ENCODE measurements at regions not wholly inside any gene's neighbourhood (a gene's known extent, or its start where the extent isn't known, plus 50 kb on each side); places are given as distances from the start of the nearest gene placed in this dataset.
A peak's percentile ranks its signal among the peaks of the same experiment; 100 is the strongest.
"Not testable (repeated sequence)": the region's sequence is repeated elsewhere in the genome, so short reads cannot be mapped to it uniquely, and the experiment has no call there.

DNA sequence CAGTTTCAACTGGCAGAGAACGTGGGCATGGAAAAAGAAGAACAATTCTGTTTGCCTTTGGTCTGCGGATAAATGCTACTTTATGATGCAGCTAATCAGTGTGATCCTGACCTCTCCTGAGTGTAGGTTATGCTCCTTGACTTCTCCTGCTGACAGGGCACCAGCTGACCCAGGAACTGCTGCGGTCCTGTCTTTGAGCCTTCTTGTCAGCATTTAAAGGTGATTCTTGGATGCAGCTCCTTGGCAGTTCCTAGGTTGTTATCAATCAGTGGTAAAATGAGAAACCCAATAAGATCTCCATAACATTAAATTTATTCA, 150.3 kb upstream of the FGF10 start:
- DNase-seq (ENCODE audit: low spot score) = no peak

DNA sequence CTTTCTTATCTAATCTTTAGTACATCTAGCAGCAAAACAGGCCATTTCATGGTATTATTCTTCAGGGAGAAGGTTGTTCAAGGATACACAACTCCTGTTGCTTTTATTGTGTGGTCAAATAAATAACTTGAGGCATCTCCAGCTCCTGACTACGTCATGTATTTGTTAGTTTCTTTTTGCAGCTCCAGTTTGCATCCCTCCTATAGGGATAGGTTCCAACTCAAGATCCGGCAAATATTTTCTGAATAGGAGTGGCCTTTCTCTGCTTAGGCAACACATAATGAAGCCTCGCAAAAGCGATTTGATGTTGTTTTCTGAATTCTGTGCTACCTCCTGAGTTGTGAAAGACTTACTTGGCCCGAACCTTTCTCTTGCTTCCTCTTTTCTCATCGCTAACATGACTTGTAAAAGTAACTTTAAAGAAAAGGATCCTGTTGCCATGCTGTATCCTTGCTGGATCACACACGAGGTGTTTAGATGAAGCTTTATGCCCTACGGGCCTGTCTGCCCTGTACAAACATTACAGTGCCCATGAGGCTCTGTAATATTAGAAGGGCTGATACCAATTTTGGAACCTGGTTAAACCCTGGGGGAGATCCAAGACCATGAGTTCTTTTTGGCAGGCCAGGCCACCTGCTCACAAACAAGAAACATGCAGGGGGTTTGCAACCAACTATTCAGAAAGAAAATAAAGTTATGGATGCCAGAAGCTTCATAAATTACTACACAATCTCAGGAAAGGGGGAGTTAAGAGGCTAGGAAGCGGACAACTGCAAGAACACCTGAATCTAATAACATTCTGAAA, 149.8 kb upstream of the FGF10 start:
- no peak for DNase-seq (ENCODE audit: low spot score)

DNA sequence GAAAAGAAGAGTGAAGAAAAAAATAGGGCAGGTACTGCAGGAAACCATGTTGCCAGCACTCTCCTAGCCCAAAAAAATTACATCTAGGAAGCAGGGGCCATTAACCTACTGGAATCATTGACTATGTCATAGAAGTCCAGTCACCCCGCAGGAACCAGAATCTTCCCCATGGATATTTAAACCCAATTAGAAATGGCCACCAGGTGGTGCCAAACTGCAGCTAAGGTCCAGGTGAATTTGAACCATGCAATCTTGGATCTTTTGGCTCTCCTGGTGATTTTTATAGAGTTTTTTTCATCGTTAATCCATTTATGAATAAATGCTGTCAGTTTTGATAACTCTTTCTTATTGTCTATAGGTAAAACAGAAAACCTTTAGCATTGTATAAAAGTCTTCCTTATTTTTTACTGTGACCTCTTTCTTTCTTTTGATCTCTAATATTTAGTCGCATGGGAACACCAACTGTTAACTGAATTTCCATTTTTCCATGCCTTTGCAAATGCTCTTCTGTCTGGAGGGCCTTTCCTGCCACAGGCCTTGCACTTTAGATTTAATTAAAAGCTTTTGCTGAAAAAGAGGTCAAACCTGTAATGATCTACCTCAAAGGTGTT, 147.5 kb upstream of the FGF10 start:
- peak; percentile 50 for DNase-seq (ENCODE audit: low spot score)

- no peak for DNase-seq (ENCODE audit: low spot score)
Measured at GRCh38 chr5:44535621-44536020, 146.4 kb upstream of the FGF10 start.

- DNase-seq (ENCODE audit: low spot score) = no peak
Measured at GRCh38 chr5:44532981-44533380, 143.8 kb upstream of the FGF10 start.

DNA sequence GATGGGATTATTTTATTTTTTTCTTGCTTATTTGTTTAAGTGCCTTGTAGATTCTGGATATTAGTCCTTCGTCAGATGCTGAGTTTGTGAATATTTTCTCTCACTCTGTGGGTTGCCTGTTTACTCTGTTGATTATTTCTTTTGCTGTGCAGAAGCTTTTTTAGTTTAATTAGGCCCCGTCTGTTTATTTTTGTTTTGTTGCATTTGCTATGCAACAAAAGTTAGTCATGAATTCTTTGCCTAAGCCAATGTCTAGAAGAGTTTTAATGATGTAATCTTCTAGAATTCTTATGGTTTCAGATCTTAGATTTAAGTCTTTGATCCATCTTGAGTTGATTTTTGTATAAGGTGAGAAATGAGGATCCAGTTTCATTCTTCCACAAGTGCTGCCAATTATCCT, 142.5 kb upstream of the FGF10 start:
- DNase-seq (ENCODE audit: low spot score) = not testable (repeated sequence)

DNA sequence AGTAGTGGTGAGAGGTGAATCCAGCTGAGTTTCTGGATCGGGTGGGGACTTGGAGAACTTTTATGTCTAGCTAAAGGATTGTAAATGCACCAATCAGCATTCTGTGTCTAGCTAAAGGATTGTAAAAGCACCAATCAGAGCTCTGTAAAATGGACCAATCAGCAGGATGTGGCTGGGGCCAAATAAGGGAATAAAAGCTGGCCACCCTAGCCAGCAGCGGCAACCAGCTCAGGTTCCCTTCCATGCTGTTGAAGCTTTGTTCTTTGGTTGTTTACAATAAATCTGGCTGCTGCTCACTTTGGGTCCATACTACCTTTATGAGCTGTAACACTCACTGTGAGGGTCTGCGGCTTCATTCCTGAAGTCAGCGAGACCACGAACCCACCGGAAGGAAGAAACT, 141.6 kb upstream of the FGF10 start:
- not testable (repeated sequence) for DNase-seq (ENCODE audit: low spot score)

DNA sequence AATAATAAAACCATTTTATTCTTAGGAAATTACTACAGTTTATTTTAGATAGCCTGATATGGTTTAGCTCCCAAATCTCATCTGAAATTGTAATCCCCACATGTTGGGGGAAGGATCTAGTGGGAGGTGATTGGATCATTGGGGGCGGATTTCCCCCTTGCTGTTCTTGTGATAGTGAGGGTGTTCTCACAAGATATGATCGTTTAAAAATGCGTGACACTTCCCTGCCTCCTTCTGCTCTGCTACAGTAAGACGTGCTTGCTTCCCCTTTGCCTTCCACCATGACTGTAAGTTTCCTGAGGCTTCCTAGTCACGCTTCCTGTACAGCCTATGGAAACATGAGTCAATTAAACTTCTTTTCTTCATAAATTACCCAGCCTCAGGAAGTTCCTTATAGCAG, 122.4 kb upstream of the FGF10 start:
- DNase-seq (ENCODE audit: low spot score) = no peak

DNA sequence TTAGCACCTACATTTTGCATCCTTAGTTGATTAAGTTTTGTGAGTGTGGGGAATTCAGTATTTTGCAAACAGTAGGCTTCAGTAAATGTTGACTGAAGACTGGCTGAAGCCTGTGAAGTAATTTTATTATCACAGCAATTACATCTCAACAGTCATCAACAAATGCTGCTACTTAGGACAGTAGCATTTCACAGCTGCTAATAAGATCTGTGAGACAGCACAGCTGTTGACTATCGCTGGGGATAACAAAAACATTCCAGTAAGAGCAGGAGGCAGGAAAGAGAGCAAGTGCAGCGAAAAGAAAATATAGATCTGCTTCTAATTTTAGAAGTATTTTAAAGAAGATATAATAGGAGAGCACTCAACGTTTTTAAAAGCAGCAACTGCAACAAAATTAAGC, 117.3 kb upstream of the FGF10 start:
- no peak for DNase-seq (ENCODE audit: low spot score)

GRCh38 chr5:44499381-44499780, 110.2 kb upstream of the FGF10 start:
- no peak for DNase-seq (ENCODE audit: low spot score)

DNA sequence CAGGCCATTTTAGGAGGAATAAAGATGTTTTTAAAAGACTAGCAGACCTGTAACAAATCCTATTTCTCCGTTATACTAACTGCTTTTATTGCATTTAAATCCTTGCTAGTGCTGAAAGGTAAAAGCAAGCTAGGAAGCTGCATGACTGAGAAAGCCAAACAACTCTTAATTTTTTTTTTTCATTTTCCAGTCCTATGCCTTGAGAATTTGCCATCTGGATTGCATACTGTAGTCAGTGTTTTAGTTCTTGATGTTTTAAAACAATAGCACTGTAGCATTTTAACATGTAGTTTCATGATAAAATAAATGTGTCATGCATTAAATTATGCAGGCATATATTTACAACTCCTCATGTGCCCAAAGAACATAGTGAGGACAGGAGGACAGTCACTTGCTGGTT, 108.4 kb upstream of the FGF10 start:
- DNase-seq (ENCODE audit: low spot score) = no peak

GRCh38 chr5:44495280-44495679, 106.1 kb upstream of the FGF10 start:
- DNase-seq (ENCODE audit: low spot score) = no peak

DNA sequence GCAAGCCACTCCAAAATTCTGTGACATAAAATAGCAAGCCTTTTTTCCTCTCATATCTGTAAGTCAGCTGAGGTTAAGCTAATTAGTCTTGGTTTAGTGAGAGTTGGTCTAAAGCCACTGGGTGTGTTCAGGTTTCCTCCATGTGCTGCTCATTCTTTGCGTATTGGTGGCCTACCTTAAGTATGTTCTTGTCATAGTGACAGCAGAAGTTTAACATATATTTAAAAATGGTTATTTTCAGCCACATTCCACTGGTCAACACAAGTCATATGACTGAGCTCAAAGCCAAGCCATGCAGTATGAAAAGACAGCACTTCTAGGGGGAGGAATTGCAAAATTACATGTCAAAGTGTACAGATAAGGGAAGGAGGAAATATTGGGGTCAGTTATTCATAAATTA, 100.5 kb upstream of the FGF10 start:
- DNase-seq (ENCODE audit: low spot score) = no peak

- DNase-seq (ENCODE audit: low spot score) = no peak
Measured at GRCh38 chr5:44486591-44486990, 97.4 kb upstream of the FGF10 start.

DNA sequence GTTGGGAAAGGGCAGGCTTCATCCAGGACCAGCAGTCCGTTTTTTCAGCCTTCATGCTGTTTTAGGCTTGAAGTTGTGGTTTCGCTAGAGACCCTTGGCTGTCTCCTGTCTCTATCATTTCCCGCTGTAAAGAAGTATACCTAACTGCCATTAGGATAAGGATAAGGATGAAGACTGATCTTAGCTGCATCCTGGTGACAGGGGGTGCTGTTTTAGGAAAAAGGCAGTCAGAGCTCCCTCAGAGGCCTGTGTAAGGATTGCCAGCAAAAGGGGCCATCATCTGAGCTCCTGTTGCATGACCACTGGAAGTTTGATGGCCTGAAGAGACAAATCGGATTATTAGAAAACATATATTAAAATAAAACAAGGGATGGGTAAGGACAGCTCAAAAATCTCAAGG, 64.8 kb upstream of the FGF10 start:
- DNase-seq (ENCODE audit: low spot score) = no peak

GRCh38 chr5:44446399-44446798, 57.2 kb upstream of the FGF10 start:
- DNase-seq (ENCODE audit: low spot score) = no peak

DNA sequence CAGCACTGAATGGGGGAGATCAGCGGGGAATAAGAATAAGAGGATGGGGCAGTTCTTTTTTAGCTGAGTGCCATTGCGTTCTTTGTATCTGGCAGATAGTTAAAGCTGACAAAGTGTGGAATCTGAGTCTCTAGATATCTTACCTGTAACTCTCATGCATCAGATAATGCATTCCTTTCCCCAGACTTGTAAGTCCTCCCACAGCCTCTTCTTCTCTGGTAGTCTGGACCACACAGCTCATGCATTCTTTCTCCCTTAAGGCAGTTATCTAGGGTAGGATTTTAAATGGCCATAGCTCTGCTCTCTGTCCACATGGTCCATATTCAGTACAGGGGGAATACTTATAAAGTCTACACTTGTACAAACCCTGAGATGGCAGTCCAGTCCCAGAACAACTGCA, 54.0 kb upstream of the FGF10 start:
- DNase-seq (ENCODE audit: low spot score) = no peak

GRCh38 chr5:44441460-44441859, 52.2 kb upstream of the FGF10 start:
- DNase-seq (ENCODE audit: low spot score) = no peak

DNA sequence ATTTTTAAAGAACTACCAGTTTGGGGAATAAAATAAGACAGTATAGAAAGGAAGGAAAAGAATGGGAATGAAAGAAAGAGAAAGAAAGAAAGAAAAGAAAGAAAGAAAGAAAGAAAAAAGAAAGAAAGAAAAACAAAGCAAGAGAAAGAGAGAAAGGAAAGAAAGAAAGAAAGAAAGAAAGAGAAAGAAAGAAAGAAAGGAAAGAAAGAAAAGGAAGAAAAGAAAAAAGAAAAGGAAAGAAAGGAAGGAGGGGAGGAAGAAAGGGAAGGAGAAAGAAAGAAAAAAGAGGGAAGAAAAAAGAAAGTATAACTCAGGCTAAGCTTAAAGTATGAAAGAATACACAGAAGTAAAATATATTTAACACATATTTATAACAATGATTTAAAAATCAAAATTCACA, 51.0 kb upstream of the FGF10 start:
- DNase-seq (ENCODE audit: low spot score) = no peak
